Keratinocyte (primary cell): ENCODE measurements at regions not wholly inside any gene's neighbourhood (a gene's known extent, or its start where the extent isn't known, plus 50 kb on each side); places are given as distances from the start of the nearest gene placed in this dataset.

Experiments
- DNase-seq: peaks from one replicate; pipeline ENCODE4 v3.0.0-alpha.2; 2011; ENCODE audit warnings: low read depth, missing footprints, low spot score
- FAIRE-seq: peaks from 2 replicates; lab custom pipeline; 2011; peaks lifted over from hg19 to GRCh38; lab: Jason Lieb, UNC
- H2AFZ ChIP-seq: 2 replicates; pipeline ENCODE4 v1.6.0; 2012; ENCODE audit warnings: low read length, control low read depth, inconsistent platforms; ENCODE audit not compliant: control insufficient read depth
- H3K27ac ChIP-seq: 2 replicates; pipeline ENCODE4 v1.5.1; 2011; ENCODE audit warnings: low read length; ENCODE audit not compliant: control insufficient read depth, insufficient read depth
- H3K27me3 ChIP-seq: 3 replicates; pipeline ENCODE4 v1.6.0; 2011; ENCODE audit warnings: low read length; ENCODE audit not compliant: control insufficient read depth, insufficient read depth; ENCODE audit errors: extremely low read depth
- H3K36me3 ChIP-seq, 2 experiments: 2 replicates in 1 of 2; 3 replicates in 1 of 2; pipeline ENCODE4 v1.5.1; 2011; ENCODE audit warnings: low read length in 2 of 2, mild to moderate bottlenecking in 1 of 2; ENCODE audit not compliant: control insufficient read depth in 2 of 2, insufficient read depth in 2 of 2; ENCODE audit errors: extremely low read depth in 1 of 2
- H3K4me1 ChIP-seq: 3 replicates; pipeline ENCODE4 v1.5.1; 2011; ENCODE audit warnings: low read length; ENCODE audit not compliant: control insufficient read depth, insufficient read depth; ENCODE audit errors: extremely low read depth
- H3K4me2 ChIP-seq: 3 replicates; pipeline ENCODE4 v1.6.0; 2011; ENCODE audit warnings: low read depth, low read length; ENCODE audit not compliant: control insufficient read depth, insufficient read depth; ENCODE audit errors: extremely low read depth
- H3K4me3 ChIP-seq, 3 experiments: fragments of 200-600 bp in 1 of 3; sonication (generic) in 1 of 3; 2 replicates in 2 of 3; 3 replicates in 1 of 3; pipeline ENCODE4 v1.5.1; 2011 to 2016; ENCODE audit warnings: low read length in 3 of 3, mild to moderate bottlenecking in 3 of 3, control low read depth in 2 of 3, inconsistent platforms in 1 of 3, low read depth in 1 of 3, mixed read lengths in 1 of 3, mixed run types in 1 of 3, moderate library complexity in 1 of 3; ENCODE audit not compliant: control insufficient read depth in 2 of 3, insufficient read depth in 2 of 3; ENCODE audit errors: extremely low read depth in 1 of 3
- H3K79me2 ChIP-seq: 2 replicates; pipeline ENCODE4 v1.6.0; 2012; ENCODE audit warnings: low read length; ENCODE audit not compliant: control insufficient read depth, insufficient read depth
- H3K9ac ChIP-seq: 3 replicates; pipeline ENCODE4 v1.6.0; 2011; ENCODE audit warnings: low read length; ENCODE audit not compliant: control insufficient read depth, insufficient read depth; ENCODE audit errors: extremely low read depth
- H3K9me1 ChIP-seq: 3 replicates; pipeline ENCODE4 v1.6.0; 2011; ENCODE audit warnings: low read length; ENCODE audit not compliant: control insufficient read depth, insufficient read depth; ENCODE audit errors: extremely low read depth
- H3K9me3 ChIP-seq: 2 replicates; pipeline ENCODE4 v1.5.1; 2012; ENCODE audit warnings: low read depth, low read length; ENCODE audit not compliant: control insufficient read depth
- H4K20me1 ChIP-seq: 3 replicates; pipeline ENCODE4 v1.6.0; 2011; ENCODE audit warnings: low read length; ENCODE audit not compliant: control insufficient read depth, insufficient read depth; ENCODE audit errors: extremely low read depth
- CTCF ChIP-seq, 3 experiments: IDR thresholded peaks in 1 of 3; conservative IDR thresholded peaks in 1 of 3; optimal IDR thresholded peaks in 1 of 3; 2 replicates in 2 of 3; 3 replicates in 1 of 3; pipeline versions ENCODE3 to v1.5.1; 2011; ENCODE audit warnings: low read length in 3 of 3, mild to moderate bottlenecking in 3 of 3, moderate library complexity in 2 of 3, control low read depth in 1 of 3, inconsistent platforms in 1 of 3; ENCODE audit not compliant: insufficient read depth in 2 of 3; ENCODE audit errors: extremely low read depth in 1 of 3
- EZH2 ChIP-seq: IDR thresholded peaks from one replicate; pipeline ENCODE4 v1.6.1; 2012; ENCODE audit warnings: inconsistent platforms, mild to moderate bottlenecking, low read length, moderate library complexity
- dilution Hi-C: fragments of 300-500 bp; cut with MboI; formaldehyde crosslinking; loops from one replicate; pipeline ENCODE4 v1.7.0; 2020; ENCODE audit warnings: low sequenced_read_pairs; ENCODE audit not compliant: extremely low pct_ligation_motif_present

- no peak for FAIRE-seq
- Histone ChIP-seq H3K27me3 (no peaks in the 10 kb centered on the region), H3K4me1 (no peaks in the 10 kb centered on the region), H4K20me1 (no peaks in the 10 kb centered on the region), H3K36me3 (no peaks in the 10 kb centered on the region), H3K27ac (no peak overlapping the region), H3K4me3 (no peak overlapping the region), H3K9me3 (no peaks in the 10 kb centered on the region), H3K9ac (no peak overlapping the region), H3K79me2 (no peaks in the 10 kb centered on the region), H3K9me1 (no peaks in the 10 kb centered on the region), H2AFZ (no peak overlapping the region), H3K4me2 (no peak overlapping the region)
- DNase-seq, result no peak
- dilution Hi-C loops, result no loop called here
- TF ChIP-seq EZH2 (no peak), CTCF (optimal IDR thresholded peaks at IDR 0.05 in 1 of 3, IDR thresholded peaks at IDR 0.05 in 1 of 3, conservative IDR thresholded peaks at IDR 0.05 in 1 of 3; ENCODE audit: extremely low read depth in 1 of 3, insufficient read depth in 2 of 3, low read length in 3 of 3) (no peak)
Measured at GRCh38 chr9:73357607-73358006, 205.9 kb downstream of the ANXA1 start.

- DNase-seq (peak; percentile 69), FAIRE-seq (no peak)
- H3K79me2 ChIP-seq, result no peaks in the 10 kb centered on the region
- no peaks in the 10 kb centered on the region for H4K20me1 ChIP-seq
- peaks cover 3% of the 10 kb centered on the region for H3K4me1 ChIP-seq
- H3K9me1 ChIP-seq, result no peaks in the 10 kb centered on the region
- no peak overlapping the region for H3K4me2 ChIP-seq
- no peak overlapping the region for H2AFZ ChIP-seq
- no peak overlapping the region for H3K9ac ChIP-seq
- H3K36me3 ChIP-seq, result no peaks in the 10 kb centered on the region
- H3K9me3 ChIP-seq, result no peaks in the 10 kb centered on the region
- H3K4me3 ChIP-seq, result no peak overlapping the region
- dilution Hi-C loops, result no loop called here
- no peak overlapping the region for H3K27ac ChIP-seq
- no peaks in the 10 kb centered on the region for H3K27me3 ChIP-seq
- TF ChIP-seq EZH2 (no peak), CTCF (optimal IDR thresholded peaks at IDR 0.05 in 1 of 3, IDR thresholded peaks at IDR 0.05 in 1 of 3, conservative IDR thresholded peaks at IDR 0.05 in 1 of 3; ENCODE audit: extremely low read depth in 1 of 3, insufficient read depth in 2 of 3, low read length in 3 of 3) (no peak)
Measured at GRCh38 chr9:73370053-73370452, 218.4 kb downstream of the ANXA1 start.
